ENCODE measurements at regions not wholly inside any gene's neighbourhood (a gene's known extent, or its start where the extent isn't known, plus 50 kb on each side); places are given as distances from the start of the nearest gene placed in this dataset.

DNA sequence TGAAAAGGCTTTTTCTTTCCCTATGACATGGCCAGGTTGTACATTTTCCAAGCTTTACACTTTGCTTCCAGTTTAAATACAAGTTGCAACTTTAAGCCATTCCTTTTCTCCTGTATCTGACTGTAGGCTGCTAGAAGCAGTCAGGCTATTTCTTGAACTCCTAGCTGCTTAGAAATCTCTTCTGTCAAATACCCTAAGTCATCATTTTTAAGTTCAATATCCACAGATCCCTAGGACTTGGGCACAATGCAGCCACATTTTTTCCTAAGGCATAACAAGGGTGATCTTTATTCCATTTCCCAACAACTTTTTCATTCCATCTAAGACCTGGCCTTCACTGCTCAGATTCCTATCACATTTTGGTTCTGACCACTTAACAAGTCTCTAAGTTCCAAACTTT is 142.7 kb upstream of the TUBA3C start:
- TF ChIP-seq, protein P1, sequence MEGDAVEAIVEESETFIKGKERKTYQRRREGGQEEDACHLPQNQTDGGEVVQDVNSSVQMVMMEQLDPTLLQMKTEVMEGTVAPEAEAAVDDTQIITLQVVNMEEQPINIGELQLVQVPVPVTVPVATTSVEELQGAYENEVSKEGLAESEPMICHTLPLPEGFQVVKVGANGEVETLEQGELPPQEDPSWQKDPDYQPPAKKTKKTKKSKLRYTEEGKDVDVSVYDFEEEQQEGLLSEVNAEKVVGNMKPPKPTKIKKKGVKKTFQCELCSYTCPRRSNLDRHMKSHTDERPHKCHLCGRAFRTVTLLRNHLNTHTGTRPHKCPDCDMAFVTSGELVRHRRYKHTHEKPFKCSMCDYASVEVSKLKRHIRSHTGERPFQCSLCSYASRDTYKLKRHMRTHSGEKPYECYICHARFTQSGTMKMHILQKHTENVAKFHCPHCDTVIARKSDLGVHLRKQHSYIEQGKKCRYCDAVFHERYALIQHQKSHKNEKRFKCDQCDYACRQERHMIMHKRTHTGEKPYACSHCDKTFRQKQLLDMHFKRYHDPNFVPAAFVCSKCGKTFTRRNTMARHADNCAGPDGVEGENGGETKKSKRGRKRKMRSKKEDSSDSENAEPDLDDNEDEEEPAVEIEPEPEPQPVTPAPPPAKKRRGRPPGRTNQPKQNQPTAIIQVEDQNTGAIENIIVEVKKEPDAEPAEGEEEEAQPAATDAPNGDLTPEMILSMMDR (IDR thresholded peaks at IDR 0.05 in 2 of 3, conservative IDR thresholded peaks at IDR 0.05 in 1 of 3; ENCODE audit: borderline replicate concordance in 1 of 3, insufficient read depth in 1 of 3, low read depth in 2 of 3, low read length in 2 of 3), result no peak
- TF ChIP-seq POLR2AphosphoS5 (IDR thresholded peaks at IDR 0.05; ENCODE audit: low read depth, low read length) (no peak), RAD21 (IDR thresholded peaks at IDR 0.05; ENCODE audit: low read depth) (no peak), TCF7L2 (IDR thresholded peaks at IDR 0.05; ENCODE audit: borderline replicate concordance, extremely low read depth, insufficient read depth, insufficient read length) (no peak)
